ENCODE measurements at regions not wholly inside any gene's neighbourhood (a gene's known extent, or its start where the extent isn't known, plus 50 kb on each side); places are given as distances from the start of the nearest gene placed in this dataset.

GRCh38 chr2:12334412-12334966 lies 382.2 kb upstream of the TRIB2 start:
- TF ChIP-seq, protein P1, sequence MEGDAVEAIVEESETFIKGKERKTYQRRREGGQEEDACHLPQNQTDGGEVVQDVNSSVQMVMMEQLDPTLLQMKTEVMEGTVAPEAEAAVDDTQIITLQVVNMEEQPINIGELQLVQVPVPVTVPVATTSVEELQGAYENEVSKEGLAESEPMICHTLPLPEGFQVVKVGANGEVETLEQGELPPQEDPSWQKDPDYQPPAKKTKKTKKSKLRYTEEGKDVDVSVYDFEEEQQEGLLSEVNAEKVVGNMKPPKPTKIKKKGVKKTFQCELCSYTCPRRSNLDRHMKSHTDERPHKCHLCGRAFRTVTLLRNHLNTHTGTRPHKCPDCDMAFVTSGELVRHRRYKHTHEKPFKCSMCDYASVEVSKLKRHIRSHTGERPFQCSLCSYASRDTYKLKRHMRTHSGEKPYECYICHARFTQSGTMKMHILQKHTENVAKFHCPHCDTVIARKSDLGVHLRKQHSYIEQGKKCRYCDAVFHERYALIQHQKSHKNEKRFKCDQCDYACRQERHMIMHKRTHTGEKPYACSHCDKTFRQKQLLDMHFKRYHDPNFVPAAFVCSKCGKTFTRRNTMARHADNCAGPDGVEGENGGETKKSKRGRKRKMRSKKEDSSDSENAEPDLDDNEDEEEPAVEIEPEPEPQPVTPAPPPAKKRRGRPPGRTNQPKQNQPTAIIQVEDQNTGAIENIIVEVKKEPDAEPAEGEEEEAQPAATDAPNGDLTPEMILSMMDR (IDR thresholded peaks at IDR 0.05): no peak
- TF ChIP-seq POLR2A (IDR thresholded peaks at IDR 0.05): no peak

Measured in Peyer's patch (tissue), 4 donors.